HG03442 (cell line): ENCODE measurements at regions not wholly inside any gene's neighbourhood (a gene's known extent, or its start where the extent isn't known, plus 50 kb on each side); places are given as distances from the start of the nearest gene placed in this dataset.

Experiments used
- ATAC-seq: cut with Tn5 transposase; IDR thresholded peaks from one replicate; pipeline ENCODE4 v1.9.1; 2021; ENCODE audit warnings: mild to moderate bottlenecking, moderate library complexity; ENCODE audit not compliant: unreplicated experiment

GRCh38 chr6:106035655-106036054 is 50.5 kb upstream of the PRDM1 start:
- ATAC-seq: no peak

GRCh38 chr6:106033806-106034205 is 52.3 kb upstream of the PRDM1 start:
- ATAC-seq: no peak

- ATAC-seq: no peak
Measured at GRCh38 chr6:106027758-106028157, 58.4 kb upstream of the PRDM1 start.

- ATAC-seq: no peak
Measured at GRCh38 chr6:106026748-106027715, 59.1 kb upstream of the PRDM1 start.

GRCh38 chr6:106025655-106026054 is 60.5 kb upstream of the PRDM1 start:
- no peak for ATAC-seq

- ATAC-seq: no peak
Measured at GRCh38 chr6:106022801-106023200, 63.3 kb upstream of the PRDM1 start.

- ATAC-seq: no peak
Measured at GRCh38 chr6:106017454-106017853, 68.7 kb upstream of the PRDM1 start.

GRCh38 chr6:106014955-106015354 is 71.2 kb upstream of the PRDM1 start:
- ATAC-seq: no peak

- no peak for ATAC-seq
Measured at GRCh38 chr6:106011476-106011875, 74.7 kb upstream of the PRDM1 start.

- ATAC-seq: no peak
Measured at GRCh38 chr6:106005954-106006353, 80.2 kb upstream of the PRDM1 start.

- no peak for ATAC-seq
Measured at GRCh38 chr6:106005013-106005412, 81.1 kb upstream of the PRDM1 start.

GRCh38 chr6:106003268-106003987 is 82.7 kb upstream of the PRDM1 start:
- no peak for ATAC-seq

- no peak for ATAC-seq
Measured at GRCh38 chr6:106002005-106002404, 84.1 kb upstream of the PRDM1 start.

- no peak for ATAC-seq
Measured at GRCh38 chr6:106000935-106001334, 85.2 kb upstream of the PRDM1 start.

GRCh38 chr6:105997482-105997881 is 88.7 kb upstream of the PRDM1 start:
- no peak for ATAC-seq

GRCh38 chr6:105995391-105995865 is 90.7 kb upstream of the PRDM1 start:
- ATAC-seq: no peak

GRCh38 chr6:105994591-105995390 is 91.3 kb upstream of the PRDM1 start:
- no peak for ATAC-seq

GRCh38 chr6:105994118-105994590 is 92.0 kb upstream of the PRDM1 start:
- ATAC-seq: no peak

GRCh38 chr6:105993341-105994117 is 92.6 kb upstream of the PRDM1 start:
- no peak for ATAC-seq

- peak; percentile 84 for ATAC-seq
Measured at GRCh38 chr6:105992315-105992961, 93.7 kb upstream of the PRDM1 start.
